ENCODE measurements at regions not wholly inside any gene's neighbourhood (a gene's known extent, or its start where the extent isn't known, plus 50 kb on each side); places are given as distances from the start of the nearest gene placed in this dataset.

- TF ChIP-seq POLR2A (IDR thresholded peaks at IDR 0.05; ENCODE audit: low read length) (no peak), GATA1 (IDR thresholded peaks at IDR 0.05; ENCODE audit: low read depth, low read length) (no peak)
These were observed 872.9 kb upstream of the PCDH10 start for GRCh38 chr4:132276185-132276584.
